Amniotic stem cell (primary cell): ENCODE measurements at regions not wholly inside any gene's neighbourhood (a gene's known extent, or its start where the extent isn't known, plus 50 kb on each side); places are given as distances from the start of the nearest gene placed in this dataset.
"Not testable (repeated sequence)": the region's sequence is repeated elsewhere in the genome, so short reads cannot be mapped to it uniquely, and the experiment has no call there.

Experiments used
- DNase-seq: peaks from one replicate; lab custom pipeline; 2025; lab: John Stamatoyannopoulos, UW

DNA sequence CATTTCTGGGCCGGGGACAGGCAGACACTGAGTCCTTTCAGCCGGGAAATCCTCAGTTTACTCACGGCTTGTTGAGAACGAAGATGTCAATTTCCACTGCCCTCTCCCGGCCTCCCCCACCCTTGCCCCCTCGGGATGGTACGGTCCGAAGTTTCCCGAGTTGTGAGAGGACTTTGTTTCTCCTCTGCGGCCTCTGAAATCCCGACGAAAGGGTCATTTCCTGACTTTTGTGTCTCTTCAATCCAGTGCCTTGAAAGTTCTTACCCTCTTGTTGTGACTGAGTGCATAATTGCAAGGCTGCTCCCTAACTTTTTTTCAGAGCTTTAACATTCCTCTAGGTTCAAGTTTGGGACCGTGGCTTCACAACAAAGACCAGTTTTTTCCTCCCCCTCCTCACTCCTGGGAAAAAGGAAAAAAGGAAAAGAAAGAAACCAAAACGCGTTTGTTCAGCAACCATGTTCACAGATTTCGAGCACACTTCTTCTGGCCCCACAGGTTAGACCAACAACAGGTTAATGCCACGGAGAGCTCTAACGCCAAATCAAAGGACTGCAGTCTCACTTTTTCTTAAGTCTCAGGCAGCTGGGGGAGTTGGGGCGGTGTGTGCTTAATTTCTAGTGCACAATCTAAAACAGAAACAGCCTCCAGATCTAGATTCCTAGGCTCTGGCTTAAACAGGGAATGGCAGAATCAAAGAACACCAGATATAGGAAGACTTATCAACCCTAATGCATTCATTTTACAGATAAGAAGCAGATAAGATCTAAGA lies 138.9 kb downstream of the TMCO5A start:
- no peak for DNase-seq

DNA sequence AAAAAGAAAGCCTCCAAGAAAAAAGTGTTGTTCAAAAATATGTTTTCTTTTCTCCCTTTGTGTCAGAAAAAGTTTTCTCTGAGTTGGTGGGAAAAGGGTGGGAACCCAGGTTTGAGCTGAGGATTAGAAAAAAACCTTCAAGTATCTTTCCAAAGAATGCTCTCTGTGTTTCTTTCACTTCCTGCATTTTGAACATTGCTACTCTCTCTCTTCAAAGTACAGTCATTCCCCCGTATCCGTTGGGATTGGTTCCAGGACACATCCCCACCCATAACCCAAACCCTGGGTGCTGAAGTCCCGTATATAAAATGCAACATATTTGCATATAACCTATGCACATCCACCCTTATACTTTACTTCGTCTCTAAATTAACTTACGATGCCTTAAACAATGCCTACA lies 139.6 kb downstream of the TMCO5A start:
- DNase-seq = no peak

DNA sequence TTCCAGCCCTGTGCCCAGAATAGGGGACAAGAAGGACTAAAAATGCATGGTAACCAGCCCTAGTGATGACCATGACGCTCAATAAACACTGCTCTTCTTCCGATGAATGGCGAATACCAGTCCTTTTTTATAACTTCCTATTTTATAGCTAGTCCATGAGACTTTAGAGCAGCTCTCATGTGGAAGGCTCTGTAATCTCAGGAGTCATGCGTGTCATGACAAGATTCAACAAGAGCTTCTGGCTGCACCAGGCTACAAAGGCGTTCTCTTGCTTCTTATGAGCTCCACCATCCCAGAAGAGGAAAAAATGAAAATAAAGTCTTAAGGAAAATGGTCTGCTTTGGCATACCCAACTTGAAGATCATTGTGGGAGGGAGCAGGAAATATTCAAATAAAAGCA lies 141.0 kb downstream of the TMCO5A start:
- no peak for DNase-seq

DNA sequence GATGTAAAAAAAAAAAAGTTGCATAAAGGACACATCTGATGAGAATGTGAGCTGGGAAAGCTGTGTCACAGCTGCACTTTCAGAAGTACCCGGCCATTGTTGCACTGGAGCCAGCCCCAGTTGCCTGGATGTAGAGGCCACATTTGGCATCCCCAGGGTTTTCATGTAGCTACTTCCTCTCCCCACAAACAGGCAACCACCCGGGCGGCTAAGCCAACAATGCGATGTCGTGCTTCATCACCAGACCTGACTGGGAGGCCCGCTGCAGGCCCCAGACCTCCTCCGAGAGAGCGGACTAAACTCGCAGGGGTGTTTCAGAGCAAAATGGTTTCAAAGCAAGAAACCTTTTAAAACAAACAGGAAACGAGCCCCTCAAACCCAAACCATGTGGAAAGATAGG lies 142.3 kb downstream of the TMCO5A start:
- no peak for DNase-seq

DNA sequence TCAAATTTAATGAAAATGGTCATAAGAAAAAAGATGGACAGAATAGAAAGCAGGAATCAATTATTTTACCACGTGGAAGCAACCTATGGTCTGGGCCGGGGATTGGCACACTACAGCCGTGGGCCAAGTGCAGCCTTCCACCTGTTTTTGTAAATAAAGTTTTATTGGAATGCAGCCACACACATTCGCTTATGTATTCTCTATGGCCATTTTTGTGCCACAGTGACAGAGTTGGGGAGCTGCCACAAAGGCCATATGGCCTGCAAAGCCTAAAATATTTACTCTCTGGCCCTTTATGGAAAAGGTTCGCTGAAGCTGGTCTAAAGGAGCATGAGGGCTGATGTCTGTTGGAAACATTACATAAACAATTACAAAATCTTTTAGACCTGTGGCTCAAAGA lies 144.8 kb downstream of the TMCO5A start:
- no peak for DNase-seq

DNA sequence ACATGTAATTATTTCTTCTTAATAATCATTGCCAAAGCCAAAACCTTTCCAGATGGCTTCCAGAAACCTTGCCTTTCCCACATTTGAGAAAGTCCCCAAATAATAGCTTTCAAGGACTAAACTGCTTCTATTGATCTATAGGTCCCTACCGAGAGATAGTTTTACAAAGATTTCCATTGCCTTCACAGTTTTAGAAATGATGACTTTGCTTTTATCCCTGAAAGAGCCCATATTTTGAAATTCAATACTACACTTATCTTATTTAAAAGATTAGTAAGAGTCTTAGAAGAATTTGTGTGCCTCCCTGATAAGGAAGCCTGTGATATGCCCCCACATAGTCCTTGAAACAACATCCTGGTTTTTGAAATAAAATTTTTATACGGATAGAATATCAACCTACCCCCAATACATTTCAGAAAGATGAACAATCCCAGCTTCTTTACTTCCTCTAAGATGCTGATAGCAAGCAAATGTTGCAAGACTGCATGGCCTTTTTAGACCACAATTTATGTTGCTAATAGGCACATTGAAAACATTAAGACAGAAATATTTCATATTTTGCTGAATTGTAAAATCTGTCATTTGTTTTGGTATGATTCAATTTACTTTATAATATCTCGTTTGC lies 146.3 kb downstream of the TMCO5A start:
- no peak for DNase-seq

DNA sequence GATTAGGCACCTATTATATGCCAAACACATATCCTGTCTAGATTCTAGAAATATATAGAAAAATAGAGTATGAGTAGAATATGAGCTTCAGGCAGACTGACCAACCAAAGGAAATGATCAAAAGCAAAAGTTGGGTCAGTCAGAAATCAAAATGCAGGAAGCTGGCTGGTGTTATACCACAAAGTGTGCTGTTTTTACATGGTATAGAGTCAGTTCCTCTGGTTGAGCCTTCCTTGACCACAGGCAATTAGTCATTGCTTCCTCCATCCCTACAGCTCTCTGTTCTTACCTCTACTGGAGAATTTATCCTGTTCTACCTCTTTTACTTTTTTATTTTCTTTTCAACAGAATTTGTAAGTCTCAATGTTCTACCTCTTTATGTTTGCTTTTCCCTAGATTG lies 149.8 kb downstream of the TMCO5A start:
- no peak for DNase-seq

DNA sequence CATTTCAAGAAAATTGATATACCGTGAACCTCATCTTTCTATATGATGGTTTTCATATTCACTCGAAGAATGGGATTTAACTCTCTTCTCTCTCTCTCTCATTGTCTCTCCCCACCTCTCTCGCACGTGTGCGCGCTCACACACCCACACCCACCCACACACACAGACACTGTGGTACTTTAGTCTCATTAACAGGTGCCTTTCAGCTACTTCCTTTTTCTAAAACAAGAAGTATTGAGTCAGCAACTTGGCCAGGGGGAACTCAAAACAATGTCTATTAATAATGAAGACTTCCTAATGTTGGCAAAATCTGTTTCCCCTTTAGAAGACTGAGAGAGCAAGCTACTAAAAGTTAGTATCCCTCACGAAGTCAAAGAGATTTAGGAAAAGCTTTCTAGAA lies 150.7 kb downstream of the TMCO5A start:
- no peak for DNase-seq

DNA sequence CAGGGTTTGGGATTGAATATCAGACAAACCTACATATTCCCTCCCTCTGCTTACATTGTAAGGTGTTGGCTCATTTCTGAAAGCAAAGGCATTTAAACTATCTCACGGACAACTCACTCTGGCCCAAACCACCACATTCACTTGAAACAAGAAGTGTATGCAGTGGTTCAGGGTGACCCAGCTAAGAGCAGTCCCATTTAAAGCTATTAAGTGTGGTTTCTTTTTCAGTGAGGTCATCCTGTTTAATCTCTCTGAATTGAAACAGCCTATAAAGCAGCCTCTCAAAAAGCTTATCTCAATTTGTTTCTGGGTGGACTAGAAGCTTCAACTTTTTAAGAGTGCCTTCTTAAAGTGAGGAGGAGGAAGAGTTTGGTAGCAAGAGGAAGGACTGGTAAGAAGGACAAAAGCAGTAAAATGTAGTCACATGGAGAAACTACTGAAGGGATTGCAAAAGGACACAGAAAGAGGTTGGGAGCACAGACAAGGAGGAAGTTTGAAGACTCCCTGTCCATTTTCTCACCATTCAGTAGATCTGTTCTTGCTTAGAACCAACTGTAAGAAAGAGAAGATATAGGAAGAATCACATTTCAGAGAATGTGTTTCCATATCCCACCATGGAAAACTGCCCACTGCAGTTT lies 151.6 kb downstream of the TMCO5A start:
- DNase-seq = no peak

DNA sequence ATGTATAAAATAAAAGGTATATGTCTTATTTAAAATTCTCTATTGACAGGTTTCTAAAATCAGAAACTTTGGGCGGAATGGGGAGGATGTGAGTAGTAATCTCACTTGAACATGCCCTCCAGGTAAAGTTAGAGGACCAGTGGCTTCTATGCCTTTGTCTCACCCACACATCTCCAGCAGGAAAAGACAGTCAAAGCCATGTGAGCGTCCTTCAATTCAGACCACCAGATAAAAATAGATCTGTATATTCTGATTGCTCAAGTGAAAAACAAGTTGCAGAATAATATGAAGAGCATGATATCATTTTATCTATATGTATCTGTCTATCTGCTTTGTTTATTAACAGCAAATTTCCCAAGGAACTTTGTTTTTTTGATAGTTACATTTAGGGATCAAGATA lies 152.2 kb downstream of the TMCO5A start:
- DNase-seq = no peak

DNA sequence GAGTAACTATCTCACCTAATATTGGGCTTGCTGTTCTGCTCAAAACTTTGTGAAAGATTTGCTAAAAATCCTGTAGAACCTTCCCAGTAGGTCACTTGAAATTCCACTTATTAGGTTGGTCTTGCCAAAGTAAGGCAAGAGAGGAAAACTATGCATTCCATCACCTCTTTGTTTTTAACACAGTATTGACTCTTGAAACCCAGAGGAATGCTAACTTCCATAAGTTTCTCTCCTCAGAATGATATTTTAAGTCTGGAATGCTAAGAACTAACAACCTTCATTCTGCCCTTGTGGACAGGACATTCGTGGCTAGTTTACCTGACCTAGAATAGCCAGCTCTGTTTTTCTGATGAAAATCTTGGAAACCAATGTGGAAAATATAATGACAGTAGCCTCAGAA lies 154.5 kb downstream of the TMCO5A start:
- DNase-seq = no peak

DNA sequence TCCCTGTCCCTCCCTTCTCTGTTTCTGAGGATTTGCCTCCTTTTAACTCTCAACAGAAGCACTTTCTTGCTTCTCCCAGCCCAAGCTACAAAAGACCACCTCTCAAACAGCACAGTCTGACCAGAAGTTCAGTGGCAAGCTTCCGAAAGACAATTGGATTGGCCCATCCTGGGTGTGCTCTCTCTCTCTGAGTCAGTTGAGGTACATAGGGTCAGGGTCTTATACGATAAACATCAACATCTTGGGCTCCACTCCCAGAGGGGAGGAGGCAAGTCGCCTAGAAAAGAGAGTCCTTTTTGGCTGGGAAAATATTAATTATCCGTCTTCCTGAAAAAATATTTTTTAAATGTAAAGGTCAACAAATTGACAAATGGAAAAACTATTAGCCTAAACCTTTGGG lies 155.8 kb downstream of the TMCO5A start:
- no peak for DNase-seq

DNA sequence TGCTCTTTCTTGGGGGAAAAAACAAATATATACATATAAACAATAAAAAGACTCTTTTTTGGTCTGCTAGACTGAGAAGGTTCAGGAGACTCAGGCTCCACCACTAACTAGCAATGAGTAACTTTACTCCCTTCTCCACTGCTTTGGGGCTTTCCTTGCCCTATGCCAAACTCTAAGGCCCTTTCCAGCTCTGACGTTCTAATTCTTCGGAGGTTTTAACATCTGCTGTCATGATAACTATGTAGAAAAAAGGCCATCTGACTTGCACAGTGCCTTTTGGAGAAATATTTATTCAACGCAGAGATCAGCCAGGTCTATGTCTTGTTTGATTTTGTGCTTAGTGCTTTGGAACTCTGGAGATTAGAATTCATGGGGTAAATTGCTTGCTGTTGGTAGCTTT lies 156.2 kb downstream of the TMCO5A start:
- no peak for DNase-seq

DNA sequence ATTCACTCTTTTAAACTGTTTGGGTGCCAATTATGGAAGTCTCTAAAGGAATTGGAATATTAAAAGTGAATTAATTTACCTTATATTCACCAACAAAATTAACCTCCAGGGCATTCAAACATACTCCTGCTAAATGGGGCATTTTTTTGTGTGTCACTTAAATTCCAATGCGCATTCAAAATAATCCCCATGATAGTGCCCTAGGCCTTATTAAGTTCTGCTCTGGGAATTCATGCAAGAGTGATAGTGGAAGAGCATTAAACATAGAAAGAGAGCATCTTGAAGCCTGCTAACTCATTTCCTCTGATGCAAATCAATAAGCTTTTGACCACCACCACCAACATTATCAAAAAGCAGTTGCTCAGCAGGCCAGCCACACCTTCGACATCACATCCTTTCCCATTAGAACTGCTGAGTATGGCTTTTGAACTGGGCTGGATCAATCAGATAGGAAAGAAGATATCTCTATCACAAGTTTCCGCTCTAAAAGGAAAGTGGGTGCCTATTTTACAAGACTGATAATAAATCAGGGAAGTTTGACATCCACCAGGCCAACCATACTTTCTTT lies 156.7 kb downstream of the TMCO5A start:
- DNase-seq = no peak

DNA sequence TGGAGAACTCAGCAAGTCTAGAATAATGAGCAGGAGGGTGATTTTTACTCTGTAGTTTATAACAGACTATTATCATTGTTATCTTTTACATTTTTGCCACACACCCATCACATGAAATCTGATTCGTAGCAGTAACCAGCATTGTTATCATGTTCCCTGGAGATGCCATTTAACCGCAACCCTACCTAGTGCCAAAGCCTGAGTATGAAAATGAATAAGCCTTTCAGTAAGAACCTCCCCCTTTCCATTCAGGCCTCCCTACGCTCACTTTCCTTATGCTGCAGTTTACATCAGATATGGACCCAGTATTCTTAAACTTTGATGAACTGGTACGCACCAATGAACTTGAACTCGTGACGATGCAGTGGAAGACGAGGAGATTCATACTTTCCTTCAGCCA lies 158.7 kb upstream of the SPRED1 start:
- no peak for DNase-seq

DNA sequence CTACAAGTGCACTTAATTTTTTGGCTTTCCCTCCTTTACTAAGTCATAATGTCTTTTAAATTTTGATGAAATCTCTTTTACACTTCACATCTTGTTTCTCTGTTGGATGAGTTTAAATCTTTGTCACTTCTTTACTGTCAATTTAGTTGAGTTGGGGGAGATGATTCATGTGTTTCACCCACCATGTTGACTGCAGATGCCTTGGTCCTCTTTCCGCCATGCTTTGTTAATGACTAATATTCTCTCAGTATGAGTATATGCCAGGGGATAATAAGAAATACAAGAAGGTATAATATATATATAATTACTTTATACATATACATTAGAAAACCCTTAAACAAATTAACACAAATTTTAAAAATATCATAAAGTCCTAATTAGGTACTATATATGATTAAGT lies 149.7 kb upstream of the SPRED1 start:
- no peak for DNase-seq

DNA sequence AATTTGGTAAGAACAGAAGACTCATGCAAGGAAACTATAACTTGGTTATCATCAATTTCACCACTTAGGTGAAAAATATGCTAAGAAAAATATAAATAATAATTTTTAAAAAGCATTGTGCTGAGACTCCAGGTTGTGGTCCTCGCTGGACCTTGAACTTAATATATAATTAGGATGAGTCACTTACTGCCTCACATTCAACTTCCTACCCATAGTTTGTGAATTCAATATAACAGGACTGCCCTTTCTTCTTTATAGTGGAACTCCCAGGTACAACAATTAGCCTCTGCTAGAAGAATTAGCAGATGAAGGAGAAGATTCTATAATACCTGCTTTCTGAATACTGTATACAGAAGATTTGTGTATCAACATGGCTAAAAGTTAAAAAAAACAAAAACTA lies 149.1 kb upstream of the SPRED1 start:
- no peak for DNase-seq

DNA sequence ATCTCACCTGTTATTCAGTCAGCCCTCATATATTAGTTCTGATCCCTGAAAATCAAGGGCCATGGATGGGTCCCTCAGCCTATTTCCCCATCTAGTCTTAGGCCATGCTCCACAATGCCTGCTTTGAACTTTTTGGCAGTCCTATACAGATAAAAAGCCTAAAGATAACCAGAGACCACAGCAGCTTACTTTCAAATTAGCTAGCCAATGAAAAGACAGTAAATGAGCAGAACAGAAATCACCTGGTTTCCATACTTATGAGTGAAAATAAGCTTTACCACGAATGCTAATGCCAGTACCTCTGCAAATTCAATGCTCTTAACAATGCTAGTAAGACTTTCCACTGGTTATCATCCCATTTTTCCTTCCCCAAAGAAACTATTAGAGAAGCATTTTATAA lies 141.6 kb upstream of the SPRED1 start:
- DNase-seq = no peak

DNA sequence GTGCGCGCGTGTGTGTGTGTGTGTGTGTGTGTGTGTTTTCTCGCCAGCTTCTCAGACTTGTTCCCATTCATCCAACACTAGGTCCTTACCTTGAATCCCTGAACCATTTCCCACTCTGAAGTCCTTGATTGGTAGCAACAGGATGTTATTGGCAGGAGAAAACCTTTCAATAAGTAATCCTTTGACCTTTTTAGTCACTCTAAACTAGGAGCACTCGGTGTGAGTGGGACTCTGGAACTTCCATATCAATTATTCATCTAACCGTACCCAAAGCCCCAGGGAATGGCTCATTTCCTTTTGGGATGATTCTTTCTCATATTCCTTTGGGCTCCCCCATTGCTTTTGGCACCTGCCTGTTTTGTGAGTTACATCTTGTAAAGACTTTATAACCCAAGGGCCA lies 140.2 kb upstream of the SPRED1 start:
- no peak for DNase-seq

DNA sequence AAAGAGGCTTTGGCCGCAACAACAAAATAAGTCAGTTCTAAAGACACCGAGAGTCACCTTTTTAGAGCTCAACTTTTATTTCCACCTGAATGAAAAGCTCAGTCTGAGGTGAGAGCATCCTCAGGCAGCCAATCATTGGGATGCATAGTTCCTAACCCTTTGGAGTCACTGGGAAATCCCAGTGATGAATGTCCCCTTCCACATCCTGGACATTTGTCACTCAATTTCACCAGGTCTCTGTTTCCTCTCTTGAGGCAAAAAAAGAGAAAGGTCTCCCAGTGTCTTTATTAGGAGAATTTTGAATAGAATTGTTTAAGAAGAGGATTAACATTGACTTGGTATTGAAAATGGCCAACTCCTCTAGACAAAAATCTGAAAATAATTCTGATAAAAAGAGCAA lies 137.5 kb upstream of the SPRED1 start:
- no peak for DNase-seq

DNA sequence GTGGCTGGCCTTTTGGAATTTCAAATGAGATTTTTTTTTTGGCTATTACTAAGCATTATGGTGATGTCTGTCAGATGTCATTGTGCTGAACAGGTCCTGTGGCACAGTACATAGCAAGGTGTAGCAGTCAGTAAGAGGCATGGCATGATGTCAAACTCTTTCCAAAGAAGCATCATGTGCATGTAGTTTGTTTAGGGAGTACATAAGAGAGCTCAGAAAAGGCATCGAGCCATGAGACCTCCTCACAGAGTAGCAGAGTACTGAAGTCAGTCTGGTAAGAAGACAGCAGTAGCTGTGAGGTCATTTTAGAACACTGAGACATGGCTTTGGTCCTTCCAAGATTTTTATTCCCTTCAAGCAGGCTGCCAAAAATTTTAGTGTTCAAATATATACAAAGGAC lies 134.9 kb upstream of the SPRED1 start:
- no peak for DNase-seq

DNA sequence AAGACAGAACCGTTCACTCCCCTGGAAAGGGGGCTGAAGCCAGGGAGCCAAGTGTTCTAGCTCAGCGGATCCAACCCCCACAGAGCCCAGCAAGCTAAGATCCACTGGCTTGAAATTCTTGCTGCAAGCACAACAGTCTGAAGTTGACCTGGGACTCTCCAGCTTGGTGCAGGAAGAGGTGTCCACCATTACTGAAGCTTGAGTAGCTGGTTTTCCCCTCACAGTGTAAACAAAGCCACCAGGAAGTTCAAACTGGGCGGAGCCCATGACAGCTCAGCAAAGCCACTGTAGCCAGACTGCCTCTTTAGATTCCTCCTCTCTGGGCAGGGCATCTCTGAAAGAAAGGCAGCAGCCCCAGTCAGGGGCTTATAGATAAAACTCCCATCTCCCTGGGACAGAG lies 132.8 kb upstream of the SPRED1 start:
- DNase-seq = not testable (repeated sequence)

DNA sequence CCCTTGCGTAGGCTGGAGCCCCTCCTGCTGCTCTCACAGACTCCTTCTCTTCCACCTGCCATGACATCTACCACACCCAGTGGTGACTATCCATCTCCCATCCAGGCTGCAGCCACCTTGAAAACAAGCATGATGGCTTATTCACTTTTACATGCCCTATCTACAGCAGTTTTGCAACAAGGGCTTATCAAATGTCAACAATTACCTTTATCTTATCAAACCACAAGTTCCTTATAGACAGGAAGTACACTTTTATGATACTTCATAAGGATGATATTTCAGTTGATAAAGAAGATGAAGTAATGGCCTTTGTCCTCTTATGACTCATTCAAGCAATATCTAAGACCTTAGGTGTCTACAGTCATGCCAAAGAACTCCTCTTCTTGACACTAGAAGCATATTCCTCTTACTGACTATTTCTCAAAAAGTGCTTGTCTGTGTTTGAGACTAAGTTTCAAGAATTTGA lies 125.3 kb upstream of the SPRED1 start:
- DNase-seq = no peak
